HepG2 (cell line): ENCODE measurements at regions not wholly inside any gene's neighbourhood (a gene's known extent, or its start where the extent isn't known, plus 50 kb on each side); places are given as distances from the start of the nearest gene placed in this dataset.

ENCODE experiments used
- ATAC-seq: fragments of 200-7000 bp; cut with Tn5 transposase; 3 replicates; pipeline ENCODE4 v1.9.1; 2020; ENCODE audit warnings: mild to moderate bottlenecking, moderate library complexity
- BruUV-seq: library from RNA; stranded (reverse); fragments of 400-500 nt; replicated peaks from 2 replicates; lab custom pipeline; 2021; lab: Mats Ljungman, UMichigan
- CTCF ChIA-PET: fragments of 300-600 bp; formaldehyde crosslinking; extraction: SDS; loops from one replicate; lab custom pipeline; 2021; ENCODE audit warnings: low total read pairs, inconsistent platforms, low intra/inter-chr PET ratio; lab: Yijun Ruan, JAX
- POLR2A ChIA-PET: fragments of 350-600 bp; sonication (Branson Sonifier 250); formaldehyde crosslinking; loops from one replicate; lab custom pipeline; 2020; ENCODE audit warnings: antibody characterized with exemption, inconsistent platforms; lab: Yijun Ruan, JAX
- DNase-seq: peaks from one replicate; pipeline ENCODE4 v3.0.0-alpha.2; 2015; ENCODE audit warnings: low spot score
- FAIRE-seq: peaks from 3 replicates; lab custom pipeline; 2011; peaks lifted over from hg19 to GRCh38; lab: Jason Lieb, UNC
- H2AFZ ChIP-seq: one replicate; pipeline ENCODE4 v1.6.1; 2011; ENCODE audit warnings: low read length, inconsistent platforms
- H3K27ac ChIP-seq: fragments of 300-600 bp; 3 replicates; pipeline ENCODE4 v1.8.0; 2011; ENCODE audit warnings: mixed run types, mild to moderate bottlenecking, mixed read lengths, low read length, inconsistent platforms; ENCODE audit not compliant: insufficient read depth; ENCODE audit errors: extremely low read length
- H3K27me3 ChIP-seq, 2 experiments: fragments of 200-600 bp in 1 of 2; 2 replicates in 1 of 2; 3 replicates in 1 of 2; pipeline versions ENCODE4 v1.6.0 to v1.8.0; 2011; ENCODE audit warnings: low read length in 2 of 2, mild to moderate bottlenecking in 2 of 2, moderate library complexity in 2 of 2, inconsistent platforms in 1 of 2; ENCODE audit not compliant: insufficient read depth in 2 of 2, control insufficient read depth in 1 of 2
- H3K36me3 ChIP-seq, 2 experiments: fragments of 200-600 bp in 1 of 2; replicated peaks in 1 of 2; 2 replicates in 1 of 2; 3 replicates in 1 of 2; pipeline versions ENCODE4 v1.5.1 to v1.8.0; 2011; ENCODE audit warnings: low read length in 2 of 2, inconsistent platforms in 1 of 2; ENCODE audit not compliant: insufficient read depth in 2 of 2, control insufficient read depth in 1 of 2
- H3K4me1 ChIP-seq: 2 replicates; pipeline ENCODE4 v1.5.1; 2012; ENCODE audit warnings: low read length, inconsistent platforms; ENCODE audit not compliant: insufficient read depth
- H3K4me2 ChIP-seq: 2 replicates; pipeline ENCODE4 v1.6.0; 2011; ENCODE audit warnings: low read depth, low read length, inconsistent platforms
- H3K4me3 ChIP-seq, 3 experiments: fragments of 200-600 bp in 1 of 3; sonication (generic), shearing (Covaris generic) in 1 of 3; replicated peaks in 1 of 3; 2 replicates each; pipeline ENCODE4 v1.5.1; 2011 to 2016; ENCODE audit warnings: low read length in 3 of 3, inconsistent platforms in 2 of 3, low read depth in 2 of 3, mild to moderate bottlenecking in 2 of 3, control low read depth in 1 of 3, mixed read lengths in 1 of 3; ENCODE audit not compliant: insufficient read depth in 1 of 3
- H3K79me2 ChIP-seq: one replicate; pipeline ENCODE4 v1.6.1; 2011; ENCODE audit warnings: low read length, inconsistent platforms; ENCODE audit not compliant: insufficient read depth
- H3K9ac ChIP-seq: 2 replicates; pipeline ENCODE4 v1.6.0; 2011; ENCODE audit warnings: mild to moderate bottlenecking, low read depth, low read length, inconsistent platforms; ENCODE audit not compliant: insufficient read depth
- H3K9me3 ChIP-seq: 2 replicates; pipeline ENCODE4 v1.5.1; 2012; ENCODE audit warnings: mild to moderate bottlenecking, low read length
- H4K20me1 ChIP-seq: 2 replicates; pipeline ENCODE4 v1.6.0; 2011; ENCODE audit warnings: inconsistent platforms, mild to moderate bottlenecking, low read length, moderate library complexity; ENCODE audit not compliant: insufficient read depth
- ATF7-NPFF ChIP-seq: sonication (generic); formaldehyde crosslinking; IDR thresholded peaks from 2 replicates; pipeline ENCODE4 v1.8.1; 2023; ENCODE audit warnings: mild to moderate bottlenecking, low read depth, missing genetic modification reagents, moderate library complexity
- IRX3 ChIP-seq: sonication (generic); formaldehyde crosslinking; IDR thresholded peaks from 2 replicates; pipeline ENCODE4 v1.8.1; 2023; ENCODE audit warnings: mild to moderate bottlenecking, low read depth, missing genetic modification reagents, borderline replicate concordance
- ISX ChIP-seq: sonication (generic); formaldehyde crosslinking; conservative IDR thresholded peaks from 2 replicates; pipeline ENCODE4 v1.5.0; 2020; ENCODE audit warnings: missing genetic modification reagents
- NPAS2 ChIP-seq: sonication (generic); formaldehyde crosslinking; IDR thresholded peaks from 2 replicates; pipeline ENCODE4 v1.8.0; 2022; ENCODE audit warnings: mild to moderate bottlenecking, missing genetic modification reagents, borderline replicate concordance
- SETDB1 ChIP-seq: sonication (generic); formaldehyde crosslinking; IDR thresholded peaks from 2 replicates; pipeline ENCODE4 v1.5.1; 2020; ENCODE audit warnings: missing genetic modification reagents, mild to moderate bottlenecking, borderline replicate concordance
- ZNF24 ChIP-seq: fragments of 450-650 bp; IDR thresholded peaks from 2 replicates; pipeline ENCODE4 v1.6.1; 2017; ENCODE audit warnings: antibody characterized with exemption, mild to moderate bottlenecking
- ZNF331 ChIP-seq: sonication (generic); formaldehyde crosslinking; IDR thresholded peaks from 2 replicates; pipeline ENCODE4 v1.4.0; 2020; ENCODE audit warnings: missing genetic modification reagents
- ZNF597 ChIP-seq: sonication (generic); formaldehyde crosslinking; IDR thresholded peaks from 2 replicates; pipeline ENCODE4 v1.5.0; 2020; ENCODE audit warnings: missing genetic modification reagents
- WGBS: methylation state at CpG from one replicate; pipeline ENCODE4 v1.1.6; 2017; ENCODE audit warnings: low lambda C conversion rate; 5-methylcytosine and 5-hydroxymethylcytosine counted together
- in situ Hi-C: cut with HindIII; loops from 2 replicates; pipeline ENCODE4 v1.10.0; 2017; ENCODE audit warnings: low pct_unique_long_range_greater_than_20kb; ENCODE audit not compliant: extremely low pct_ligation_motif_present
- intact Hi-C: fragments of 100-400 bp; cut with micrococcal nuclease; formaldehyde crosslinking; loops from one replicate; pipeline ENCODE4 v1.10.0; 2022; ENCODE audit not compliant: unreplicated experiment

- in situ Hi-C loops, result loop anchor here (25.0 kb wide), 1 partner anchor 249 kb away; no protein-coding TSS in a partner anchor
- DNase-seq, result no peak
- Histone ChIP-seq H3K9me3 (no peaks in the 10 kb centered on the region), H2AFZ (no peak overlapping the region), H3K79me2 (no peaks in the 10 kb centered on the region), H3K36me3 (no peaks in the 10 kb centered on the region), H3K9ac (no peak overlapping the region), H3K4me2 (no peak overlapping the region), H3K27ac (no peak overlapping the region), H4K20me1 (no peaks in the 10 kb centered on the region), H3K4me3 (no peak overlapping the region), H3K4me1 (0 out of 2 replicates have a peak, but pooled peaks cover 8% of the 10 kb centered on the region), H3K27me3 (peaks cover 0 to 30% of the 10 kb centered on the region in 2 experiments; a peak in 3 of 5 replicates)
- FAIRE-seq, result no peak
- ChIA-PET POLR2A (no interaction called here), CTCF (interaction anchor here (1.3 to 1.9 kb wide), 4 partner anchors 79 to 388 kb away, joined by 5 to 10 read pairs (median 8); partner anchors contain the start of gene MZT2A)
- ATAC-seq, result peak; percentile 94
- intact Hi-C loops, result loop anchor here (1.0 to 2.0 kb wide), 4 partner anchors 79 to 260 kb away; partner anchors contain the start of gene MZT2A
- no TSS peak for BruUV-seq
- WGBS, result 0% methylated on average over 2 of the region's 2 CpGs
- no peak for TF ChIP-seq ATF7-NPFF
- peak; percentile 35; the same call in 1 of the 2 replicates for TF ChIP-seq ZNF331
- TF ChIP-seq SETDB1 (CRISPR knock-in tag), result no peak
- TF ChIP-seq ZNF24, result no peak
- TF ChIP-seq IRX3 (CRISPR knock-in tag), result no peak
- TF ChIP-seq ZNF597 (CRISPR knock-in tag), result no peak
- no peak for TF ChIP-seq ISX (CRISPR knock-in tag)
- TF ChIP-seq NPAS2 (CRISPR knock-in tag), result no peak
Measured at GRCh38 chr2:131413785-131414184, 49.8 kb upstream of the RAB6D start.
